ENCODE measurements at regions not wholly inside any gene's neighbourhood (a gene's known extent, or its start where the extent isn't known, plus 50 kb on each side); places are given as distances from the start of the nearest gene placed in this dataset.

DNA sequence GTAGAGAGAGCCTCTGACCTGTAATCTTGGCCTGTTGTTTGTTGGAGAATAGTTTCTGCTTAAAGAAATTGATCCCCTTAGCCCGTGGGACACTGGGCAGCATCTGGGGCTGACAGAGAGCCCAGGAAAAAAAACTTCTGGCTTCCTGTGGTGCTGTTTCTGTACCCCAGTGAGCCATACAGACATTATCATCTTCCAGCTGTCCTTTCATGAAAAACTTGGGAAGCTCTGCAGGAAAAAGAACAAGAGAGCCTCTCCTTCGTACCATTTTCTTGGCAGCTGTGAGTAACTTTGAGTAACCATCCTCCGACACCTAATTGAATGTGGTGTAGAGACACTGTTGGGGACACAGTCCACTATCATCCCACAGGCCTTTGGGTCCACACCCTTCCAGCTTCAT, 333.0 kb downstream of the SHQ1 start:
- TF ChIP-seq, protein P1, sequence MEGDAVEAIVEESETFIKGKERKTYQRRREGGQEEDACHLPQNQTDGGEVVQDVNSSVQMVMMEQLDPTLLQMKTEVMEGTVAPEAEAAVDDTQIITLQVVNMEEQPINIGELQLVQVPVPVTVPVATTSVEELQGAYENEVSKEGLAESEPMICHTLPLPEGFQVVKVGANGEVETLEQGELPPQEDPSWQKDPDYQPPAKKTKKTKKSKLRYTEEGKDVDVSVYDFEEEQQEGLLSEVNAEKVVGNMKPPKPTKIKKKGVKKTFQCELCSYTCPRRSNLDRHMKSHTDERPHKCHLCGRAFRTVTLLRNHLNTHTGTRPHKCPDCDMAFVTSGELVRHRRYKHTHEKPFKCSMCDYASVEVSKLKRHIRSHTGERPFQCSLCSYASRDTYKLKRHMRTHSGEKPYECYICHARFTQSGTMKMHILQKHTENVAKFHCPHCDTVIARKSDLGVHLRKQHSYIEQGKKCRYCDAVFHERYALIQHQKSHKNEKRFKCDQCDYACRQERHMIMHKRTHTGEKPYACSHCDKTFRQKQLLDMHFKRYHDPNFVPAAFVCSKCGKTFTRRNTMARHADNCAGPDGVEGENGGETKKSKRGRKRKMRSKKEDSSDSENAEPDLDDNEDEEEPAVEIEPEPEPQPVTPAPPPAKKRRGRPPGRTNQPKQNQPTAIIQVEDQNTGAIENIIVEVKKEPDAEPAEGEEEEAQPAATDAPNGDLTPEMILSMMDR (IDR thresholded peaks at IDR 0.05) = no peak
- no peak for TF ChIP-seq ZFX (IDR thresholded peaks at IDR 0.05; ENCODE audit: borderline replicate concordance)
